Osteocyte (in vitro differentiated cells): ENCODE measurements at regions not wholly inside any gene's neighbourhood (a gene's known extent, or its start where the extent isn't known, plus 50 kb on each side); places are given as distances from the start of the nearest gene placed in this dataset.

Experiments used
- DNase-seq: peaks from one replicate; pipeline ENCODE4 v3.0.0; 2021; ENCODE audit warnings: mixed read lengths; ENCODE audit not compliant: unreplicated experiment; ENCODE audit errors: extremely low spot score
- H3K27ac Mint-ChIP-seq: one replicate; pipeline ENCODE4 v1.8.0; 2021; ENCODE audit warnings: mild to moderate bottlenecking, mixed read lengths; ENCODE audit not compliant: unreplicated experiment
- H3K27me3 Mint-ChIP-seq: one replicate; pipeline ENCODE4 v1.8.0; 2021; ENCODE audit warnings: mixed read lengths; ENCODE audit not compliant: unreplicated experiment
- H3K36me3 Mint-ChIP-seq: one replicate; pipeline ENCODE4 v1.8.0; 2021; ENCODE audit warnings: mixed read lengths; ENCODE audit not compliant: unreplicated experiment
- H3K4me1 Mint-ChIP-seq: one replicate; pipeline ENCODE4 v1.8.0; 2021; ENCODE audit warnings: mixed read lengths; ENCODE audit not compliant: unreplicated experiment
- H3K4me3 Mint-ChIP-seq: one replicate; pipeline ENCODE4 v1.8.0; 2021; ENCODE audit warnings: mild to moderate bottlenecking, moderate library complexity, mixed read lengths; ENCODE audit not compliant: unreplicated experiment
- H3K9me3 Mint-ChIP-seq: one replicate; pipeline ENCODE4 v1.8.0; 2021; ENCODE audit warnings: mixed read lengths; ENCODE audit not compliant: unreplicated experiment
- CTCF ChIP-seq: fragments of 200-600 bp; sonication (generic); IDR thresholded peaks from 2 replicates; pipeline ENCODE4 v1.5.0; 2021; ENCODE audit warnings: antibody characterized with exemption, mild to moderate bottlenecking, moderate library complexity

- H3K27me3 Mint-ChIP-seq, result peaks cover 27% of the 10 kb centered on the region
- H3K27ac Mint-ChIP-seq, result no peak overlapping the region
- H3K36me3 Mint-ChIP-seq, result no peaks in the 10 kb centered on the region
- H3K4me1 Mint-ChIP-seq, result no peaks in the 10 kb centered on the region
- TF ChIP-seq CTCF, result no peak
- DNase-seq, result no peak
- no peaks in the 10 kb centered on the region for H3K9me3 Mint-ChIP-seq
- no peak overlapping the region for H3K4me3 Mint-ChIP-seq
These were observed 110.0 kb upstream of the GUCA2B start for GRCh38 chr1:42043182-42043581.

- Mint-ChIP-seq H3K4me1 (peaks cover 2% of the 10 kb centered on the region), H3K9me3 (no peaks in the 10 kb centered on the region), H3K27me3 (peaks cover 27% of the 10 kb centered on the region), H3K36me3 (no peaks in the 10 kb centered on the region), H3K27ac (no peak overlapping the region), H3K4me3 (no peak overlapping the region)
- no peak for TF ChIP-seq CTCF
- DNase-seq, result no peak
These were observed 112.2 kb upstream of the GUCA2B start for GRCh38 chr1:42041031-42041430.

- H3K9me3 Mint-ChIP-seq, result no peaks in the 10 kb centered on the region
- DNase-seq, result no peak
- no peak overlapping the region for H3K27ac Mint-ChIP-seq
- peaks cover 2% of the 10 kb centered on the region for H3K4me1 Mint-ChIP-seq
- no peak for TF ChIP-seq CTCF
- H3K27me3 Mint-ChIP-seq, result peaks cover 20% of the 10 kb centered on the region
- H3K36me3 Mint-ChIP-seq, result no peaks in the 10 kb centered on the region
- H3K4me3 Mint-ChIP-seq, result no peak overlapping the region
These were observed 113.1 kb upstream of the GUCA2B start for GRCh38 chr1:42040159-42040558.

- H3K36me3 Mint-ChIP-seq, result no peaks in the 10 kb centered on the region
- no peak for TF ChIP-seq CTCF
- H3K27ac Mint-ChIP-seq, result no peak overlapping the region
- peaks cover 8% of the 10 kb centered on the region for H3K4me1 Mint-ChIP-seq
- DNase-seq, result no peak
- H3K4me3 Mint-ChIP-seq, result no peak overlapping the region
- H3K9me3 Mint-ChIP-seq, result no peaks in the 10 kb centered on the region
- peaks cover 24% of the 10 kb centered on the region for H3K27me3 Mint-ChIP-seq
These were observed 114.9 kb upstream of the GUCA2B start for GRCh38 chr1:42038261-42038660.

GRCh38 chr1:42037586-42037985 lies 115.6 kb upstream of the GUCA2B start:
- Mint-ChIP-seq H3K27ac (no peak overlapping the region), H3K9me3 (no peaks in the 10 kb centered on the region), H3K4me1 (peaks cover 8% of the 10 kb centered on the region), H3K27me3 (peaks cover 26% of the 10 kb centered on the region), H3K4me3 (no peak overlapping the region), H3K36me3 (no peaks in the 10 kb centered on the region)
- no peak for TF ChIP-seq CTCF
- DNase-seq, result no peak
